PC-9 (cell line): ENCODE measurements at regions not wholly inside any gene's neighbourhood (a gene's known extent, or its start where the extent isn't known, plus 50 kb on each side); places are given as distances from the start of the nearest gene placed in this dataset.

ENCODE experiments used
- BruUV-seq: library from RNA; stranded (reverse); fragments of 400-500 nt; replicated peaks from 2 replicates; lab custom pipeline; 2021; lab: Mats Ljungman, UMichigan
- CTCF ChIA-PET: fragments of 300-600 bp; sonication (Branson Sonifier 250); formaldehyde crosslinking; loops from one replicate; lab custom pipeline; 2022; ENCODE audit warnings: antibody characterized with exemption; lab: Charles Lee
- POLR2A ChIA-PET: fragments of 300-600 bp; sonication (Branson Sonifier 250); formaldehyde crosslinking; loops from one replicate; lab custom pipeline; 2022; ENCODE audit warnings: antibody characterized with exemption; ENCODE audit not compliant: unreplicated experiment; lab: Charles Lee
- DNase-seq, 2 experiments: peaks; one replicate each; pipeline versions ENCODE4 v3.0.0 to v3.0.0-alpha.2; 2015 to 2022; ENCODE audit warnings: mixed read lengths in 1 of 2
- H2AFZ ChIP-seq: fragments of 200-600 bp; sonication (generic); 2 replicates; pipeline ENCODE4 v1.8.1; 2017; ENCODE audit warnings: antibody characterized with exemption
- H3F3A ChIP-seq: fragments of 200-600 bp; sonication (generic); 2 replicates; pipeline ENCODE4 v1.8.1; 2017; ENCODE audit warnings: antibody characterized with exemption, mild to moderate bottlenecking, low read depth; ENCODE audit not compliant: insufficient read depth
- H3K27ac ChIP-seq: fragments of 200-600 bp; sonication (generic); 2 replicates; pipeline ENCODE4 v1.6.1; 2016; ENCODE audit warnings: mixed run types
- H3K27me3 ChIP-seq: fragments of 200-600 bp; sonication (generic); 2 replicates; pipeline ENCODE4 v1.6.1; 2016; ENCODE audit warnings: low read depth, mixed run types; ENCODE audit not compliant: insufficient read depth
- H3K36me3 ChIP-seq: fragments of 200-600 bp; sonication (generic); 2 replicates; pipeline ENCODE4 v1.6.1; 2016; ENCODE audit warnings: low read depth, mixed run types
- H3K4me1 ChIP-seq: fragments of 200-600 bp; sonication (generic); replicated peaks from 2 replicates; pipeline ENCODE4 v1.6.1; 2016; ENCODE audit warnings: mixed run types; ENCODE audit not compliant: insufficient read depth
- H3K4me2 ChIP-seq: fragments of 200-600 bp; sonication (generic); 2 replicates; pipeline ENCODE4 v1.6.1; 2017; ENCODE audit warnings: mixed run types
- H3K4me3 ChIP-seq: fragments of 200-600 bp; sonication (generic); 2 replicates; pipeline ENCODE4 v1.6.1; 2016; ENCODE audit warnings: mixed run types
- H3K79me2 ChIP-seq: fragments of 200-600 bp; sonication (generic); 2 replicates; pipeline ENCODE4 v1.6.1; 2017; ENCODE audit warnings: low read depth, mixed run types
- H3K9me2 ChIP-seq: fragments of 200-600 bp; sonication (generic); 2 replicates; pipeline ENCODE4 v1.8.1; 2017; ENCODE audit warnings: mild to moderate bottlenecking; ENCODE audit not compliant: insufficient read depth
- H3K9me3 ChIP-seq: fragments of 200-600 bp; sonication (generic); 2 replicates; pipeline ENCODE4 v1.8.1; 2016; ENCODE audit warnings: low read depth; ENCODE audit not compliant: insufficient read depth
- H4K20me1 ChIP-seq: fragments of 200-600 bp; sonication (generic); 2 replicates; pipeline ENCODE4 v1.8.1; 2017; ENCODE audit not compliant: insufficient read depth
- CTCF ChIP-seq: fragments of 200-600 bp; sonication (generic); conservative IDR thresholded peaks from 2 replicates; pipeline ENCODE4 v1.6.1; 2017; ENCODE audit warnings: mixed run types, antibody characterized with exemption, mild to moderate bottlenecking, moderate library complexity
- EZH2 ChIP-seq: fragments of 200-600 bp; sonication (generic); IDR thresholded peaks from 2 replicates; pipeline ENCODE4 v1.8.0; 2017; ENCODE audit warnings: antibody characterized with exemption, low read depth
- intact Hi-C: fragments of 100-400 bp; cut with micrococcal nuclease; formaldehyde crosslinking; loops from one replicate; pipeline ENCODE4 v1.10.0; 2022; ENCODE audit not compliant: unreplicated experiment

GRCh38 chr9:79259858-79260257 is 311.9 kb upstream of the TLE4 start:
- no peaks in the 10 kb centered on the region for H3K9me3 ChIP-seq
- H2AFZ ChIP-seq, result no peak overlapping the region
- ChIA-PET POLR2A (no interaction called here), CTCF (no interaction called here)
- H3K9me2 ChIP-seq, result no peaks in the 10 kb centered on the region
- no peaks in the 10 kb centered on the region for H3K4me1 ChIP-seq
- no TSS peak for BruUV-seq
- H3K27me3 ChIP-seq, result peaks cover 56% of the 10 kb centered on the region
- no peaks in the 10 kb centered on the region for H3F3A ChIP-seq
- H3K79me2 ChIP-seq, result no peaks in the 10 kb centered on the region
- TF ChIP-seq CTCF (no peak), EZH2 (no peak)
- H3K4me2 ChIP-seq, result no peak overlapping the region
- intact Hi-C loops, result no loop called here
- no peaks in the 10 kb centered on the region for H3K36me3 ChIP-seq
- no peak for DNase-seq
- H3K4me3 ChIP-seq, result no peak overlapping the region
- no peak overlapping the region for H3K27ac ChIP-seq
- H4K20me1 ChIP-seq, result no peaks in the 10 kb centered on the region; the same call in 1 of the 2 replicates

GRCh38 chr9:79263628-79264027 is 308.1 kb upstream of the TLE4 start:
- Histone ChIP-seq H3F3A (no peaks in the 10 kb centered on the region), H2AFZ (no peak overlapping the region), H3K36me3 (no peaks in the 10 kb centered on the region), H3K4me1 (no peaks in the 10 kb centered on the region), H3K79me2 (no peaks in the 10 kb centered on the region), H3K4me2 (no peak overlapping the region), H3K9me2 (no peaks in the 10 kb centered on the region), H3K27me3 (peaks cover 18% of the 10 kb centered on the region), H3K27ac (no peak overlapping the region), H4K20me1 (no peaks in the 10 kb centered on the region), H3K9me3 (no peaks in the 10 kb centered on the region), H3K4me3 (no peak overlapping the region)
- intact Hi-C loops, result no loop called here
- TF ChIP-seq EZH2 (no peak), CTCF (no peak)
- CTCF ChIA-PET, result no interaction called here
- no TSS peak for BruUV-seq
- POLR2A ChIA-PET, result no interaction called here
- no peak for DNase-seq

GRCh38 chr9:79264041-79264440 is 307.7 kb upstream of the TLE4 start:
- Histone ChIP-seq H3F3A (no peaks in the 10 kb centered on the region), H3K4me3 (no peak overlapping the region), H3K79me2 (no peaks in the 10 kb centered on the region), H3K4me1 (no peaks in the 10 kb centered on the region), H4K20me1 (no peaks in the 10 kb centered on the region), H3K9me3 (no peaks in the 10 kb centered on the region), H3K36me3 (no peaks in the 10 kb centered on the region), H2AFZ (no peak overlapping the region), H3K27ac (no peak overlapping the region), H3K27me3 (peaks cover 14% of the 10 kb centered on the region), H3K4me2 (no peak overlapping the region), H3K9me2 (no peaks in the 10 kb centered on the region)
- intact Hi-C loops, result no loop called here
- no peak for TF ChIP-seq CTCF
- TF ChIP-seq EZH2, result no peak
- DNase-seq, result no peak
- POLR2A ChIA-PET, result no interaction called here
- CTCF ChIA-PET, result no interaction called here
- BruUV-seq, result no TSS peak
